PC-3 (cell line): ENCODE measurements at regions not wholly inside any gene's neighbourhood (a gene's known extent, or its start where the extent isn't known, plus 50 kb on each side); places are given as distances from the start of the nearest gene placed in this dataset.

ENCODE experiments used
- ATAC-seq: fragments of 200-7000 bp; cut with Tn5 transposase; 2 replicates; pipeline ENCODE4 v1.9.1; 2020; ENCODE audit warnings: mild to moderate bottlenecking, moderate library complexity
- BruUV-seq: library from RNA; stranded (reverse); fragments of 400-500 nt; replicated peaks from 2 replicates; lab custom pipeline; 2021; lab: Mats Ljungman, UMichigan
- CTCF ChIA-PET: fragments of 300-600 bp; sonication (Branson Sonifier 250); formaldehyde crosslinking; loops from one replicate; lab custom pipeline; 2022; ENCODE audit warnings: antibody characterized with exemption; lab: Charles Lee
- POLR2A ChIA-PET: fragments of 300-600 bp; sonication (Branson Sonifier 250); formaldehyde crosslinking; loops from one replicate; lab custom pipeline; 2022; ENCODE audit warnings: antibody characterized with exemption; ENCODE audit not compliant: unreplicated experiment; lab: Charles Lee
- DNase-seq: peaks from one replicate; pipeline ENCODE4 v3.0.0-alpha.2; 2015
- H2AFZ ChIP-seq: fragments of 300-600 bp; sonication (generic); 2 replicates; pipeline ENCODE4 v1.6.0; 2016; ENCODE audit warnings: antibody characterized with exemption, low read length
- H3F3A ChIP-seq: fragments of 300-600 bp; sonication (generic); one replicate; pipeline ENCODE4 v1.6.0; 2017; ENCODE audit warnings: antibody characterized with exemption, low read length, control low read depth, mild to moderate bottlenecking; ENCODE audit not compliant: unreplicated experiment
- H3K27ac ChIP-seq: fragments of 300-600 bp; sonication (generic); 2 replicates; pipeline ENCODE4 v1.5.1; 2016; ENCODE audit warnings: mild to moderate bottlenecking, low read length
- H3K27me3 ChIP-seq: fragments of 300-600 bp; sonication (generic); 2 replicates; pipeline ENCODE4 v1.6.1; 2016; ENCODE audit warnings: low read length, mixed read lengths
- H3K36me3 ChIP-seq: fragments of 300-600 bp; sonication (generic); 2 replicates; pipeline ENCODE4 v1.6.1; 2016; ENCODE audit warnings: low read depth, mixed run types, low read length, mixed read lengths
- H3K4me1 ChIP-seq: fragments of 300-600 bp; sonication (generic); 2 replicates; pipeline ENCODE4 v1.5.1; 2016; ENCODE audit warnings: low read length; ENCODE audit not compliant: insufficient read depth
- H3K4me2 ChIP-seq: fragments of 300-600 bp; sonication (generic); 2 replicates; pipeline ENCODE4 v1.6.0; 2016; ENCODE audit warnings: low read length
- H3K4me3 ChIP-seq: fragments of 300-600 bp; sonication (generic); 2 replicates; pipeline ENCODE4 v1.5.1; 2016; ENCODE audit warnings: mild to moderate bottlenecking, low read length, mixed read lengths
- H3K79me2 ChIP-seq: fragments of 300-600 bp; sonication (generic); 2 replicates; pipeline ENCODE4 v1.6.1; 2017; ENCODE audit warnings: low read length, mixed read lengths
- H3K9ac ChIP-seq: fragments of 300-600 bp; sonication (generic); 2 replicates; pipeline ENCODE4 v1.6.0; 2016; ENCODE audit warnings: mild to moderate bottlenecking, low read length
- H3K9me2 ChIP-seq: fragments of 300-600 bp; sonication (generic); replicated peaks from 2 replicates; pipeline ENCODE4 v1.6.1; 2016; ENCODE audit warnings: mixed run types, low read length, mixed read lengths
- H3K9me3 ChIP-seq: fragments of 300-600 bp; sonication (generic); 2 replicates; pipeline ENCODE4 v1.6.1; 2016; ENCODE audit warnings: low read length, mixed read lengths
- H4K20me1 ChIP-seq: fragments of 300-600 bp; sonication (generic); 2 replicates; pipeline ENCODE4 v1.6.1; 2016; ENCODE audit warnings: low read length, mixed read lengths
- EZH2 ChIP-seq: fragments of 300-600 bp; sonication (generic); IDR thresholded peaks from one replicate; pipeline ENCODE4 v1.6.1; 2017; ENCODE audit warnings: antibody characterized with exemption, mild to moderate bottlenecking, low read length; ENCODE audit not compliant: unreplicated experiment
- EZH2phosphoT487 ChIP-seq: fragments of 300-600 bp; sonication (generic); IDR thresholded peaks from 2 replicates; pipeline ENCODE4 v1.6.1; 2018; ENCODE audit warnings: mild to moderate bottlenecking, antibody characterized with exemption, low read length, borderline replicate concordance
- intact Hi-C: fragments of 100-400 bp; cut with micrococcal nuclease; formaldehyde crosslinking; loops from 2 replicates; pipeline ENCODE4 v1.9.0; 2023
- TF ChIP-seq, protein P1 (sequence below): fragments of 300-600 bp; sonication (generic); conservative IDR thresholded peaks from 2 replicates; pipeline ENCODE4 v1.5.1; 2017; ENCODE audit warnings: antibody characterized with exemption, low read depth, mild to moderate bottlenecking, low read length

- H3K79me2 ChIP-seq, result no peaks in the 10 kb centered on the region
- H3K9me2 ChIP-seq, result no peaks in the 10 kb centered on the region
- H3K27me3 ChIP-seq, result no peaks in the 10 kb centered on the region
- no peaks in the 10 kb centered on the region for H3K9me3 ChIP-seq
- H3K27ac ChIP-seq, result no peak overlapping the region
- H3K36me3 ChIP-seq, result no peaks in the 10 kb centered on the region
- POLR2A ChIA-PET, result no interaction called here
- no peak for TF ChIP-seq EZH2
- H4K20me1 ChIP-seq, result no peaks in the 10 kb centered on the region
- no peaks in the 10 kb centered on the region for H3F3A ChIP-seq
- ATAC-seq (no peak), DNase-seq (no peak)
- CTCF ChIA-PET, result no interaction called here
- no peak overlapping the region for H3K4me3 ChIP-seq
- H3K4me1 ChIP-seq, result peaks cover 13% of the 10 kb centered on the region
- intact Hi-C loops, result no loop called here
- H2AFZ ChIP-seq, result no peak overlapping the region
- no peak overlapping the region for H3K4me2 ChIP-seq
- no TSS peak for BruUV-seq
- no peak overlapping the region for H3K9ac ChIP-seq
Measured at GRCh38 chr3:72454441-72454840, 393.8 kb downstream of the SHQ1 start.

- no peak for ATAC-seq
- no peaks in the 10 kb centered on the region for H4K20me1 ChIP-seq
- H2AFZ ChIP-seq, result no peak overlapping the region
- no peaks in the 10 kb centered on the region for H3K36me3 ChIP-seq
- H3K9me3 ChIP-seq, result no peaks in the 10 kb centered on the region
- no peak overlapping the region for H3K27ac ChIP-seq
- no TSS peak for BruUV-seq
- TF ChIP-seq, protein P1, sequence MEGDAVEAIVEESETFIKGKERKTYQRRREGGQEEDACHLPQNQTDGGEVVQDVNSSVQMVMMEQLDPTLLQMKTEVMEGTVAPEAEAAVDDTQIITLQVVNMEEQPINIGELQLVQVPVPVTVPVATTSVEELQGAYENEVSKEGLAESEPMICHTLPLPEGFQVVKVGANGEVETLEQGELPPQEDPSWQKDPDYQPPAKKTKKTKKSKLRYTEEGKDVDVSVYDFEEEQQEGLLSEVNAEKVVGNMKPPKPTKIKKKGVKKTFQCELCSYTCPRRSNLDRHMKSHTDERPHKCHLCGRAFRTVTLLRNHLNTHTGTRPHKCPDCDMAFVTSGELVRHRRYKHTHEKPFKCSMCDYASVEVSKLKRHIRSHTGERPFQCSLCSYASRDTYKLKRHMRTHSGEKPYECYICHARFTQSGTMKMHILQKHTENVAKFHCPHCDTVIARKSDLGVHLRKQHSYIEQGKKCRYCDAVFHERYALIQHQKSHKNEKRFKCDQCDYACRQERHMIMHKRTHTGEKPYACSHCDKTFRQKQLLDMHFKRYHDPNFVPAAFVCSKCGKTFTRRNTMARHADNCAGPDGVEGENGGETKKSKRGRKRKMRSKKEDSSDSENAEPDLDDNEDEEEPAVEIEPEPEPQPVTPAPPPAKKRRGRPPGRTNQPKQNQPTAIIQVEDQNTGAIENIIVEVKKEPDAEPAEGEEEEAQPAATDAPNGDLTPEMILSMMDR, result no peak
- TF ChIP-seq EZH2, result no peak
- no peak for TF ChIP-seq EZH2phosphoT487
- H3K4me3 ChIP-seq, result no peak overlapping the region
- no peak overlapping the region for H3K4me2 ChIP-seq
- ChIA-PET CTCF (no interaction called here), POLR2A (interaction anchor here (0.6 kb wide), 1 partner anchor 36 kb away, joined by 3 read pairs; no protein-coding TSS in a partner anchor)
- intact Hi-C loops, result no loop called here
- peaks cover 13% of the 10 kb centered on the region for H3K4me1 ChIP-seq
- no peaks in the 10 kb centered on the region for H3K27me3 ChIP-seq
- no peak for DNase-seq
- H3F3A ChIP-seq, result no peaks in the 10 kb centered on the region
- no peaks in the 10 kb centered on the region for H3K9me2 ChIP-seq
- no peaks in the 10 kb centered on the region for H3K79me2 ChIP-seq
- H3K9ac ChIP-seq, result no peak overlapping the region
Measured at GRCh38 chr3:72453706-72454105, 394.5 kb downstream of the SHQ1 start.

GRCh38 chr3:72452745-72453144 lies 395.5 kb downstream of the SHQ1 start:
- Histone ChIP-seq H3K79me2 (no peaks in the 10 kb centered on the region), H3K4me1 (peaks cover 9% of the 10 kb centered on the region), H3F3A (no peaks in the 10 kb centered on the region), H3K27me3 (no peaks in the 10 kb centered on the region), H3K4me3 (no peak overlapping the region), H3K4me2 (no peak overlapping the region), H2AFZ (no peak overlapping the region), H3K9me2 (no peaks in the 10 kb centered on the region), H3K9ac (no peak overlapping the region), H3K9me3 (no peaks in the 10 kb centered on the region), H3K36me3 (no peaks in the 10 kb centered on the region), H3K27ac (no peak overlapping the region), H4K20me1 (no peaks in the 10 kb centered on the region)
- ATAC-seq (no peak), DNase-seq (no peak)
- ChIA-PET CTCF (no interaction called here), POLR2A (no interaction called here)
- intact Hi-C loops, result no loop called here
- no TSS peak for BruUV-seq
- no peak for TF ChIP-seq EZH2phosphoT487

GRCh38 chr3:72451841-72452240 lies 396.4 kb downstream of the SHQ1 start:
- no peak overlapping the region for H3K4me3 ChIP-seq
- H3K36me3 ChIP-seq, result no peaks in the 10 kb centered on the region
- CTCF ChIA-PET, result no interaction called here
- ATAC-seq (no peak), DNase-seq (no peak)
- peaks cover 12% of the 10 kb centered on the region for H3K4me1 ChIP-seq
- no peaks in the 10 kb centered on the region for H3K9me2 ChIP-seq
- H3K27me3 ChIP-seq, result no peaks in the 10 kb centered on the region
- no peaks in the 10 kb centered on the region for H3F3A ChIP-seq
- H4K20me1 ChIP-seq, result no peaks in the 10 kb centered on the region
- H3K79me2 ChIP-seq, result no peaks in the 10 kb centered on the region
- no peak overlapping the region for H3K9ac ChIP-seq
- intact Hi-C loops, result no loop called here
- H3K27ac ChIP-seq, result no peak overlapping the region
- no TSS peak for BruUV-seq
- H3K9me3 ChIP-seq, result no peaks in the 10 kb centered on the region
- POLR2A ChIA-PET, result no interaction called here
- TF ChIP-seq EZH2, result no peak
- TF ChIP-seq, protein P1, result no peak
- H2AFZ ChIP-seq, result no peak overlapping the region
- H3K4me2 ChIP-seq, result no peak overlapping the region
